ENCODE measurements at regions not wholly inside any gene's neighbourhood (a gene's known extent, or its start where the extent isn't known, plus 50 kb on each side); places are given as distances from the start of the nearest gene placed in this dataset.

- TF ChIP-seq, protein P1, sequence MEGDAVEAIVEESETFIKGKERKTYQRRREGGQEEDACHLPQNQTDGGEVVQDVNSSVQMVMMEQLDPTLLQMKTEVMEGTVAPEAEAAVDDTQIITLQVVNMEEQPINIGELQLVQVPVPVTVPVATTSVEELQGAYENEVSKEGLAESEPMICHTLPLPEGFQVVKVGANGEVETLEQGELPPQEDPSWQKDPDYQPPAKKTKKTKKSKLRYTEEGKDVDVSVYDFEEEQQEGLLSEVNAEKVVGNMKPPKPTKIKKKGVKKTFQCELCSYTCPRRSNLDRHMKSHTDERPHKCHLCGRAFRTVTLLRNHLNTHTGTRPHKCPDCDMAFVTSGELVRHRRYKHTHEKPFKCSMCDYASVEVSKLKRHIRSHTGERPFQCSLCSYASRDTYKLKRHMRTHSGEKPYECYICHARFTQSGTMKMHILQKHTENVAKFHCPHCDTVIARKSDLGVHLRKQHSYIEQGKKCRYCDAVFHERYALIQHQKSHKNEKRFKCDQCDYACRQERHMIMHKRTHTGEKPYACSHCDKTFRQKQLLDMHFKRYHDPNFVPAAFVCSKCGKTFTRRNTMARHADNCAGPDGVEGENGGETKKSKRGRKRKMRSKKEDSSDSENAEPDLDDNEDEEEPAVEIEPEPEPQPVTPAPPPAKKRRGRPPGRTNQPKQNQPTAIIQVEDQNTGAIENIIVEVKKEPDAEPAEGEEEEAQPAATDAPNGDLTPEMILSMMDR (IDR thresholded peaks at IDR 0.05; ENCODE audit: control extremely low read depth in 1 of 3, insufficient read depth in 1 of 3, low read depth in 1 of 3, low read length in 3 of 3), result no peak
- no peak for TF ChIP-seq TBP (IDR thresholded peaks at IDR 0.05; ENCODE audit: low read depth, low read length)
Observed at GRCh38 chr2:234796045-234796591, 155.7 kb upstream of the SH3BP4 start (continued).
